Kidney epithelial cell (primary cell): ENCODE measurements at regions not wholly inside any gene's neighbourhood (a gene's known extent, or its start where the extent isn't known, plus 50 kb on each side); places are given as distances from the start of the nearest gene placed in this dataset.

ENCODE experiments used
- DNase-seq: peaks from one replicate; pipeline ENCODE4 v3.0.0-alpha.2; 2010; ENCODE audit warnings: low read depth
- H3K27me3 ChIP-seq: 2 replicates; pipeline ENCODE4 v1.6.0; 2011; ENCODE audit warnings: low read length; ENCODE audit not compliant: control insufficient read depth, insufficient read depth
- H3K36me3 ChIP-seq: 2 replicates; pipeline ENCODE4 v1.5.1; 2011; ENCODE audit warnings: low read length; ENCODE audit not compliant: control insufficient read depth, insufficient read depth
- H3K4me3 ChIP-seq: 2 replicates; pipeline ENCODE4 v1.5.1; 2011; ENCODE audit warnings: low read depth, mild to moderate bottlenecking, control low read depth, low read length
- CTCF ChIP-seq: IDR thresholded peaks from 2 replicates; pipeline ENCODE4 v1.5.1; 2011; ENCODE audit warnings: mild to moderate bottlenecking, moderate library complexity, low read length, control low read depth, inconsistent platforms; ENCODE audit not compliant: insufficient read depth, poor library complexity, severe bottlenecking

GRCh38 chr22:48630433-48630754 lies 1197.3 kb downstream of the BRD1 start:
- TF ChIP-seq CTCF: no peak

GRCh38 chr22:48629631-48630432 lies 1197.8 kb downstream of the BRD1 start:
- DNase-seq: no peak
- no peak for TF ChIP-seq CTCF
- no peak overlapping the region for H3K4me3 ChIP-seq
- no peaks in the 10 kb centered on the region for H3K27me3 ChIP-seq
- H3K36me3 ChIP-seq: no peaks in the 10 kb centered on the region

More at GRCh38 chr22:48630433-48630754, 1197.3 kb downstream of the BRD1 start:
- Histone ChIP-seq H3K27me3 (no peaks in the 10 kb centered on the region), H3K4me3 (no peak overlapping the region), H3K36me3 (no peaks in the 10 kb centered on the region)
- DNase-seq: no peak

- H3K36me3 ChIP-seq: no peaks in the 10 kb centered on the region
- no peaks in the 10 kb centered on the region for H3K27me3 ChIP-seq
- no peak for TF ChIP-seq CTCF
- no peak overlapping the region for H3K4me3 ChIP-seq
- no peak for DNase-seq
Observed at GRCh38 chr22:48628891-48629543, 1198.7 kb downstream of the BRD1 start.

GRCh38 chr22:48627966-48628365 lies 1199.7 kb downstream of the BRD1 start:
- no peak for DNase-seq
- H3K27me3 ChIP-seq: no peaks in the 10 kb centered on the region
- no peak overlapping the region for H3K4me3 ChIP-seq
- no peaks in the 10 kb centered on the region for H3K36me3 ChIP-seq
- no peak for TF ChIP-seq CTCF

- TF ChIP-seq CTCF: no peak
- Histone ChIP-seq H3K36me3 (no peaks in the 10 kb centered on the region), H3K4me3 (no peak overlapping the region), H3K27me3 (no peaks in the 10 kb centered on the region)
- no peak for DNase-seq
Observed at GRCh38 chr22:48627203-48627602, 1200.5 kb downstream of the BRD1 start.
